Posterior cingulate gyrus (tissue), 11 donors: ENCODE measurements at regions not wholly inside any gene's neighbourhood (a gene's known extent, or its start where the extent isn't known, plus 50 kb on each side); places are given as distances from the start of the nearest gene placed in this dataset.

Experiments used
- DNase-seq, 10 donors: peaks; one replicate each; pipeline versions ENCODE4 v3.0.0 to v3.0.0-alpha.2; 2020 to 2021; ENCODE audit warnings: mixed read lengths in 3 of 10
- intact Hi-C: fragments of 100-400 bp; cut with DNase I; formaldehyde crosslinking; loops from one replicate; pipeline ENCODE4 v1.15.1; 2023

DNA sequence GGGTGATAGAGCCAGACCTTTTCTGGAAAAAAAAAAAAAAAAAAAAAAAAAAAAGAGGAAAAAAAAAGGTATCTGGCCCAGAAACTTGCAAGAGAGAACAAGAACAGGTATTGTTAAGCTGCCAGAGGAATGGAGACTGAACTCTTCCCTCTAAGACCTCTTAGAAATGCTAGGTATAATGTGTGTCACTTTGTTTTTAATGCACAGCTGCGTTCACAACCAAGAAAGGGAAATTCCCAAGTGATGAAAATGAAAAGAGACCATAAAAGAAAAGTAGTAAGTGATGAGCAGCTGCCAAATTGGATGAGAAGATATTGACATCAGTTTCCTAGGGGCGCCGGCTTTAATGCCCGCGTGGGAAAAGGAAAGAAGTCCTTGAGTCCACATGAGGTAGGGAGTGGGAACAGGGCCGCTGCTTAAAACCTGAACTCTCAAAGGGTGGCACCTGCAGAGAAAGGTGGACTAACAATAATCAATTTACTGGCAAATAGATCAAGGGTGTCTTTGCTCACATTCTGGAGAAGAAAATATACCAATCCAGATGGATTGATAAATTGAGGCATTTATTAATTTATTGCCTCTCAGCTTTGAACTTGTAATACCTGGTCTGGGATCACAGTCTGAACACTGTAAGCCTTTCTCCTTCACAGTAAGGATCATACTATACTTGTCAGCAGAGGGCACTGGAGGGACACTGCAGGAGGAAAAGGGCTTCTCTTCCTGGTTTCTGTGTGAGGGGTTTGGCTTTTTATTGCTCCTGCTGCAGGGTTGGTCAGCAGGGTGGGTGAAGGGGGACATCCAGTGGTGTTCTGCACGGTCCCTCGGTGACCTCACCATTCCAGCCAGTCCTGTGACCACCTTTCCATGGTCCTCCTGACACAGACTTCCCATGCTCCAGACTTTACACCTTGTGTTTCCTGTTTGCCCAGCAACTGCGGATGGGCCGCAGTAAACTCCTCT is 131.6 kb downstream of the AQP9 start:
- peak in 4 of 10 donors; percentile 22 to 82 (median 37) for DNase-seq
- intact Hi-C loops, result loop anchor here (5.0 kb wide), 1 partner anchor 488 kb away; no protein-coding TSS in a partner anchor

DNA sequence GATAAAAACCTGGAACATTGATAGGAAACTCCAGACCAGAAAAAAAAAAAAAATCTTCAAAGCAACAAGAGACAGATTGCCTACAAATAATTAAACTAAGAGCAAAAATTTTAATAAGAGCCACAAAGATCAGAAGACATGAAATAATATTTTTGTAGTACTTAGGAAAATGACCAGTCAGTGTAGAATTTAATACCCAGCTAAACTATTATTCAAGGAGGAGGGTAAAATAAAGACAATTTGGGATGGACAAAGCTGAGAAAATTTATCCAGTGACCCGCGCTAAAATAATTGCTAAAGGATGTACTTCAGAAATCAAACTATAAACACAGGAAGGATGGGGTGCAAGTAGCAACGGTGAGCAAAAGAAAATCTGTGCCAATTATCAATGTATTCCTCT is 133.2 kb downstream of the AQP9 start:
- intact Hi-C loops, result loop anchor here (5.0 kb wide), 1 partner anchor 486 kb away; no protein-coding TSS in a partner anchor
- no peak for DNase-seq

DNA sequence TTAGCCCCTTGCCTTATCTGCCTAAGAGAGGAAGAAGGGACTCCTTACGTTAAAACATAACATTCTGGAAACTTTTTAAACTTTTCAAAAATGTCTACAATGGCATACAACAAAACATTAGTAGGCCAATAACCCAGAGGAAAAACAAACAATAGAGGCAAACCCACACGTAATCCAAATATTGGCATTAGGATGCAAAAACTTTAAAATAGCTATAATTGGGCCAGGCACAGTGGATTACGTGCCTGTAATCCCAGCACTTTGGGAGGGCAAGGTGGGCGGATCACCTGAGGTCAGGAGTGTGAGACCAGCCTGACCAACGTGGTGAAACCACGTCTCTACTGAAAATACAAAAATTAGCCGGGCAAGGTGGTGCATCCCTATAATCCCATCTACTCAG is 134.9 kb downstream of the AQP9 start:
- intact Hi-C loops, result loop anchor here (5.0 kb wide), 1 partner anchor 484 kb away; no protein-coding TSS in a partner anchor
- no peak for DNase-seq

- intact Hi-C loops, result loop anchor here (5.0 kb wide), 1 partner anchor 482 kb away; no protein-coding TSS in a partner anchor
- DNase-seq, result no peak
Measured at GRCh38 chr15:58274885-58275284, 136.7 kb downstream of the AQP9 start.

DNA sequence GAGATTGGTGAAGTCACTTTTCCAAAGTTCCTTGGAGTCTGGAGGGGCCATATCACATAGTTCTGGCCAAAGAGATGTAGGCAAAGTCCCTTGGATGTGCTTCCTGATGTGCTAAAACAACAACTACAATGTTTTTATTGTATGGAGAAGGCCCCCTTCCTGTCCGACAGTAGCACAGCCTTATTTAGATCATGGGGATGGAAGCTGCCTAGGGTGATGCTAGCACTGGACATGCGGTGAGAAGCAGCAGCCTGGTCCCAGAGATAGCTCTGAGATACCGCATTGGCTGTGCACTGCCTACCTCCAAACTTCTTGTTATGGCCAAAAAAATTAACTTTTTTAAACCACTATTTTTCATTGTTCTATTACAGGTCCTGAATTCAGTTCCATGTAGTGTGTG is 137.6 kb downstream of the AQP9 start:
- no peak for DNase-seq
- intact Hi-C loops, result no loop called here

DNA sequence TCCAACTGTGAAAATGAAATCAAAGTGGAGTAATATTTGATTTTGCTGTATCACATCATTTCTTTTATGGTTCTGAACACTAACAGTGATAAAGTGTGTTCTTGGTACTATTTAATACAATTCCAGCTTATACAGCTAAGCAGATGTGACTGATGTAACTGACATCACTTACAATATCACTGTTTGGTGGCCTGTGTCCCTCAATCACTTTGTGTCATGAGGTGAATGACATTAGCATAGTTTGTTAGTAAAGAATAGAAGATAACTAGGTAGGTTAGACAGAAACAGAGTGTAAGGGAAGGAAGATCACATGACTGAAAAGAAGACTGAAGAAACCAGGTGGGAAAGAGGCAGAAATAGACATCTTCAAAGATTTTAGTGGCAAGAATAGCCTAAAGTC is 138.7 kb downstream of the AQP9 start:
- intact Hi-C loops, result no loop called here
- no peak for DNase-seq

DNA sequence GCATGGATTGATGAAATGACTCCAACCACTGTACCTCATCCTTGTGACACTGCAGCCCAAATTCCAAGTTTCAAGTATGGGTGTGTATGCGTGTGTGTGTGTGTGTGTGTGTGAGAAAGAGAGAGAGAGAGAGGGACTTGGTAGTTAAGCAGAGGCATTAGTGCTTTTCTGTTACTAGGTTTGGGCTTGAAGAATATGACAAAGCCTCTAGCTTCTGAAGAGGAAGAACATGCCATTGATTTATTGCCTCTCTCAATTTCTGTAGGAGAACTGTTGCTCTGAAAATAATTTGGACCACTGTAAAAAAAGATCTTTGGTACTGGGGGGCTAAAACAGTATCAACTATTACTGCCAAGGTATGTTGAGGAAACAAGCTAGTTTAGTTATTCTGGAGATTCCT is 139.2 kb downstream of the AQP9 start:
- DNase-seq, result no peak
- intact Hi-C loops, result no loop called here

DNA sequence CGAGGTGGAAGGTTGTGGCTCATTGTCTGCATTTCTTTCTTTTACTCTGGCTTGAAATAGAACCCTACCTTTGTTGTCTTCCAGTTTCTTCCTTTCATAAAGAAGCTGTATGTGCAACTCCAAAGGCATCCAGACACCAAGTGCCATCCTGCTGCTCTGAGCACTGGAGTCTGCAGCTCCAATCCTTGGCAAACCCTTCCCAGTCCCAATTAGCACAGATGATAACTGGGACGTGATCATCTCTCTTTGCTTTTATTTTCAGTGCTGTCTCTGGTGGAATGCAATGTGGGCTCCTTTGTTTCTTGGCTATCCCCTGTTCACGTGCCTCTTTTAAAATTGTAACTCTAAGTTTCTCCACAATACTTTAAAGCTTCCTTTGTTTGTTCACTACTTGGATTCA is 140.9 kb downstream of the AQP9 start:
- no peak for DNase-seq
- intact Hi-C loops, result no loop called here

DNA sequence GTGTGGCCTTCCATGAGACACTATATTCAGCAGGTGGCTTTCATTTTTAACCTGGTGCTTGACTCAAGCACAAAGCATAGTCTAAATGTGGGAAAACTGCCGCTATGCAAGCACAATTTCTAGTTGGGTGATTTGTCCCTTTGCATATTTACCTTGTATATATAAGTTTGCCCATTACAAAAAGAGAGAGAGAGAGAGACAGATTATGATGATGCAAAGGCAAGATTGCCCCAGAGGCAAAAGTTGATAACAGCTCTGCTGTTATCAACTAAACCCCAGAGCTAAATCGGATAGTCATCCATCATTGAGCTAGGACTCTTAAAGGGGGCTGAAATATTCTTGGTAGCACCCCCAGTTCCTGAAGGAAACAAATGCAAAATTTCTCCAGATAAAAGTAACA is 141.5 kb downstream of the AQP9 start:
- DNase-seq, result no peak
- intact Hi-C loops, result no loop called here

DNA sequence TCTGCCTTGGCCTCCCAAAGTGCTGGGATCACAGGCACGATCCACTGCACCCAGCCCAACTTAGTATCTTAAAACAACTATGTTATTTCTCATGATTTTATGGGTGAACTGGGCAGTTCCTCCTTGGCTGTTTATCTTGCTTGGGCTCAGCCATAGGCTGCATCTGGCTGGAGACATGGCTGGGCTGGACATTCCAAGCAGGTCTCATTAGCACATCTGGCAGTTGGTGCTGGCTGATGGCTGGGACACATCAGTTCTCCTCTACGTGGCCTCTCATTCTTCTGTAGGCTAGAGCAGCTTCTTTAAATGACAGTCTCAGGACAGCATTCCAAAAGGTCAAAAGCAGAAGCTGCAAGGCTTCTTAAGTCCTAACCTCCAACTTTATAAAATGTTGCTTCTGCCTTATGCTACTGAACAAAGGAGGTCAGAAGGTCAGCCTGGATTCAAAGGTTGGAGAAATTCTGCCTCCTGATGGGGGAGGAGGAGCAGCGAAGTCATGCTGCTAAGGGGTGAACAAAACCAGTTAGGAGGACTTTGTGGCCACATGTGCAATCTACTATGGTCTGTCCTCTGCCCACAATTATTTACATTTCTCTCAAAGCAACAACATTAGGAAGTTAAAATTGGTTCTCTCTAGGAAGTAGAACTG is 144.0 kb downstream of the AQP9 start:
- no peak for DNase-seq
- intact Hi-C loops, result no loop called here

- intact Hi-C loops, result no loop called here
- no peak for DNase-seq
Measured at GRCh38 chr15:58283302-58283701, 145.1 kb downstream of the AQP9 start.

DNA sequence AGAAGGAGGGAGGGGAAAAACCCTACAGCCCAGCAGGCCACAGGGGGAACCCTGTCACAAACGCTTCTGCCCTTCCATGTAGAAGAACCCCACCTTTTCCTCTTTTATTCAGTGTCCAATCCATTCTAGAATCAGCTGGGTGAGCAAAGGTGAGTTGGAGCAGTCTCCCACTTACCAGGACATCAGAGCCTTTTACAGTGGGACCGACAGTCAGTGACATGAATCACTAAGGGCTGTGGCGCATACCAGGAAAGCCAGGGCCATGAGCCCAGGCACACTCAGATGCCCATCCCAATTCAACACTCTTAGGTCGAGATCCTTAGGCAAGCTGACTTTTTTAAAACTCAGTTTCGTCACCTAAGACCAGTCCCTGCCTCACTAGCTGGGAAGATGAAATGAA is 146.1 kb downstream of the AQP9 start:
- DNase-seq, result no peak
- intact Hi-C loops, result no loop called here

DNA sequence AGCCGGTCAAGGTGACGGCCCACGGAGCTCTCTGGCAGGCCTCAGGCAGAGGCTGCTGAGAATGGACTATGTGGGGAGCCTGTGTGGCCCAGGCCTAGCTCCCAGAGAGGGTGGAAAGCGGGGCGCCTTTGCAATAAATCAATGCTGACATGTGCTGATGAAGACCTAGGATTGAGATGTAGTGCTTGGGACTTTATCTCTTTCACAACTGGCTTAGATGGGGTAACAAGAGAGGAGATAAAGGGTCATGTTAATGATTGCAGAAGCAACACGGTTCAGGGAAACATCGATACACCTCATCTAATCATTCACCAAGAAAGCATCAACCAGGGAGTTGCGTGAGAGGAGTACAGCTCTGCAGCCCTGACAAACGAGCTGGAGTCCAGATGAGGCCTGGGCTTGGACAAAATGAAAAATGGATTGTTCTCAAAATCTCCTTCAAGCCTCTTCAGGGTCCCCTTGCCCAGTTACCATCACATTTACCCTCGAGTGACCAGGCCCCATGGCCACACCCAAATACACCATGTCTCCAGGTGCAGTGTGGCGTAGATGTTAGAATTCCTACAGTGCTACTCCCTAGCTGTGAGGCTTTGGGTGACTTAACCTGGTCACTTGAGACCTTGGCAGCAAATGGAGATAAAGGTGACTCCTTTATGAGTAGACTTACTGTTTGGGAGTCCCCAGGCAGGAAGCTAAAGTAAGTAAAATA is 146.4 kb upstream of the LIPC start:
- intact Hi-C loops, result no loop called here
- DNase-seq, result no peak

GRCh38 chr15:58285921-58286278 is 145.9 kb upstream of the LIPC start:
- intact Hi-C loops, result no loop called here

GRCh38 chr15:58286523-58286922 is 145.3 kb upstream of the LIPC start:
- intact Hi-C loops, result no loop called here
- DNase-seq, result no peak

More at GRCh38 chr15:58285921-58286278, 145.9 kb upstream of the LIPC start:
- no peak for DNase-seq

DNA sequence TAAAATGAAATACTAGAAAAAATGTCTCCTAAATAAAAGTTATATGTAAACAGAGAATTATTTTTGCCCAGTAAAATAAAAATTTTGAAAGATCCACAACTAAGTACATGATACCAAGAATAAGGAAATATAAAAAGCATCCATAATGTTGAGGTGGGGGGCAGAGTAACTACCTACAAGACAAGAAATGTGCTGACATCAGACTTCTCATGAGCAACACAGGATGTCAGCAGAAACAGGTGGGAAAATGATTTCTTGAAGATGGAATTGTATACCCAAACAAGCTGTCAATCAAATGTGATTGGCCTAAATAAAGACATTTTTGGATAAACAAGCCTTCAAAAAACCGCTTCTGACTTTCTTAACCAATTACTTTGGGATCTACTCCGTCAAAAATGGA is 143.9 kb upstream of the LIPC start:
- intact Hi-C loops, result no loop called here
- no peak for DNase-seq

GRCh38 chr15:58288592-58288991 is 143.2 kb upstream of the LIPC start:
- no peak for DNase-seq
- intact Hi-C loops, result no loop called here

DNA sequence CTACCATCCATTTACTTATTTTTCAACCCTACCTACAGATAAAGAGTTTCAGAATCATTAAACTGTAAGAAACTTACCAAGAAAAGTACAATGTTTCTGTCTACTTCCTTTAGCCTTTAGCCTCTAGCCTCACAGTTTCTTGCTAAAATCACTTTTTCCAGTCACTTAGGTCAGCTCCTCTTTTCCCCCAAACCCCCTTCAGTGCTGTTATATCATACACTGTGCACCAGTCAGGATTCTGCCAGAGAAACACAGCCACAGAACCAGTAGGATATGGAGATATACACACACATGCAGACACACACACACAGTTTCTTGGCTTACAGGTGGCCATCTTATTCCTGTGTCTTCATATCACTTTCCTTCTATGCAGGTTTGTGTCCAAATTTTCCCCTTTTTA is 139.9 kb upstream of the LIPC start:
- DNase-seq, result no peak
- intact Hi-C loops, result no loop called here

- DNase-seq, result no peak
- intact Hi-C loops, result no loop called here
Measured at GRCh38 chr15:58292751-58293175, 139.0 kb upstream of the LIPC start.

- intact Hi-C loops, result no loop called here
Measured at GRCh38 chr15:58293622-58294550, 137.9 kb upstream of the LIPC start.

More at GRCh38 chr15:58293622-58294550, 137.9 kb upstream of the LIPC start:
- no peak for DNase-seq
